ENCODE measurements at regions not wholly inside any gene's neighbourhood (a gene's known extent, or its start where the extent isn't known, plus 50 kb on each side); places are given as distances from the start of the nearest gene placed in this dataset.

- Histone ChIP-seq H3K27me3 (ENCODE audit: insufficient read depth) (no peaks in the 10 kb centered on the region), H3K4me2 (no peak overlapping the region), H2AFZ (peak overlapping the region; percentile 91), H3K79me2 (replicated peaks; ENCODE audit: insufficient read depth) (no peaks in the 10 kb centered on the region), H4K20me1 (replicated peaks; ENCODE audit: insufficient read depth) (no peaks in the 10 kb centered on the region), H3K4me1 (ENCODE audit: insufficient read depth) (no peaks in the 10 kb centered on the region), H3K4me3 (no peak overlapping the region), H3F3A (replicated peaks; ENCODE audit: low read depth) (no peaks in the 10 kb centered on the region), H3K27ac (ENCODE audit: low read depth) (no peak overlapping the region), H3K36me3 (ENCODE audit: insufficient read depth) (no peaks in the 10 kb centered on the region), H3K9me2 (ENCODE audit: insufficient read depth) (0 out of 2 replicates have a peak, but pooled peaks cover 4% of the 10 kb centered on the region)
- ATAC-seq, result peak; percentile 99
- peak; percentile 75 for DNase-seq (ENCODE audit: low spot score)
- Mint-ChIP-seq H3K27me3 (ENCODE audit: insufficient read depth, low read depth, poor library complexity) (no peaks in the 10 kb centered on the region), H3K4me1 (peaks cover 6% of the 10 kb centered on the region; the same call in 2 of the 3 replicates), H3K4me3 (no peak overlapping the region), H3K9me3 (peaks cover 7% of the 10 kb centered on the region; the same call in 2 of the 3 replicates), H3K36me3 (ENCODE audit: low read depth) (peaks cover 5% of the 10 kb centered on the region; the same call in 2 of the 3 replicates), H3K27ac (0 out of 2 replicates have a peak overlapping the region, but pooled peaks have one; percentile 7)
- TF ChIP-seq ZNF114 (CRISPR knock-in tag; IDR thresholded peaks at IDR 0.05) (no peak), ZNF331 (CRISPR knock-in tag; IDR thresholded peaks at IDR 0.05; ENCODE audit: low read depth) (no peak)
- TF ChIP-seq, protein P1, sequence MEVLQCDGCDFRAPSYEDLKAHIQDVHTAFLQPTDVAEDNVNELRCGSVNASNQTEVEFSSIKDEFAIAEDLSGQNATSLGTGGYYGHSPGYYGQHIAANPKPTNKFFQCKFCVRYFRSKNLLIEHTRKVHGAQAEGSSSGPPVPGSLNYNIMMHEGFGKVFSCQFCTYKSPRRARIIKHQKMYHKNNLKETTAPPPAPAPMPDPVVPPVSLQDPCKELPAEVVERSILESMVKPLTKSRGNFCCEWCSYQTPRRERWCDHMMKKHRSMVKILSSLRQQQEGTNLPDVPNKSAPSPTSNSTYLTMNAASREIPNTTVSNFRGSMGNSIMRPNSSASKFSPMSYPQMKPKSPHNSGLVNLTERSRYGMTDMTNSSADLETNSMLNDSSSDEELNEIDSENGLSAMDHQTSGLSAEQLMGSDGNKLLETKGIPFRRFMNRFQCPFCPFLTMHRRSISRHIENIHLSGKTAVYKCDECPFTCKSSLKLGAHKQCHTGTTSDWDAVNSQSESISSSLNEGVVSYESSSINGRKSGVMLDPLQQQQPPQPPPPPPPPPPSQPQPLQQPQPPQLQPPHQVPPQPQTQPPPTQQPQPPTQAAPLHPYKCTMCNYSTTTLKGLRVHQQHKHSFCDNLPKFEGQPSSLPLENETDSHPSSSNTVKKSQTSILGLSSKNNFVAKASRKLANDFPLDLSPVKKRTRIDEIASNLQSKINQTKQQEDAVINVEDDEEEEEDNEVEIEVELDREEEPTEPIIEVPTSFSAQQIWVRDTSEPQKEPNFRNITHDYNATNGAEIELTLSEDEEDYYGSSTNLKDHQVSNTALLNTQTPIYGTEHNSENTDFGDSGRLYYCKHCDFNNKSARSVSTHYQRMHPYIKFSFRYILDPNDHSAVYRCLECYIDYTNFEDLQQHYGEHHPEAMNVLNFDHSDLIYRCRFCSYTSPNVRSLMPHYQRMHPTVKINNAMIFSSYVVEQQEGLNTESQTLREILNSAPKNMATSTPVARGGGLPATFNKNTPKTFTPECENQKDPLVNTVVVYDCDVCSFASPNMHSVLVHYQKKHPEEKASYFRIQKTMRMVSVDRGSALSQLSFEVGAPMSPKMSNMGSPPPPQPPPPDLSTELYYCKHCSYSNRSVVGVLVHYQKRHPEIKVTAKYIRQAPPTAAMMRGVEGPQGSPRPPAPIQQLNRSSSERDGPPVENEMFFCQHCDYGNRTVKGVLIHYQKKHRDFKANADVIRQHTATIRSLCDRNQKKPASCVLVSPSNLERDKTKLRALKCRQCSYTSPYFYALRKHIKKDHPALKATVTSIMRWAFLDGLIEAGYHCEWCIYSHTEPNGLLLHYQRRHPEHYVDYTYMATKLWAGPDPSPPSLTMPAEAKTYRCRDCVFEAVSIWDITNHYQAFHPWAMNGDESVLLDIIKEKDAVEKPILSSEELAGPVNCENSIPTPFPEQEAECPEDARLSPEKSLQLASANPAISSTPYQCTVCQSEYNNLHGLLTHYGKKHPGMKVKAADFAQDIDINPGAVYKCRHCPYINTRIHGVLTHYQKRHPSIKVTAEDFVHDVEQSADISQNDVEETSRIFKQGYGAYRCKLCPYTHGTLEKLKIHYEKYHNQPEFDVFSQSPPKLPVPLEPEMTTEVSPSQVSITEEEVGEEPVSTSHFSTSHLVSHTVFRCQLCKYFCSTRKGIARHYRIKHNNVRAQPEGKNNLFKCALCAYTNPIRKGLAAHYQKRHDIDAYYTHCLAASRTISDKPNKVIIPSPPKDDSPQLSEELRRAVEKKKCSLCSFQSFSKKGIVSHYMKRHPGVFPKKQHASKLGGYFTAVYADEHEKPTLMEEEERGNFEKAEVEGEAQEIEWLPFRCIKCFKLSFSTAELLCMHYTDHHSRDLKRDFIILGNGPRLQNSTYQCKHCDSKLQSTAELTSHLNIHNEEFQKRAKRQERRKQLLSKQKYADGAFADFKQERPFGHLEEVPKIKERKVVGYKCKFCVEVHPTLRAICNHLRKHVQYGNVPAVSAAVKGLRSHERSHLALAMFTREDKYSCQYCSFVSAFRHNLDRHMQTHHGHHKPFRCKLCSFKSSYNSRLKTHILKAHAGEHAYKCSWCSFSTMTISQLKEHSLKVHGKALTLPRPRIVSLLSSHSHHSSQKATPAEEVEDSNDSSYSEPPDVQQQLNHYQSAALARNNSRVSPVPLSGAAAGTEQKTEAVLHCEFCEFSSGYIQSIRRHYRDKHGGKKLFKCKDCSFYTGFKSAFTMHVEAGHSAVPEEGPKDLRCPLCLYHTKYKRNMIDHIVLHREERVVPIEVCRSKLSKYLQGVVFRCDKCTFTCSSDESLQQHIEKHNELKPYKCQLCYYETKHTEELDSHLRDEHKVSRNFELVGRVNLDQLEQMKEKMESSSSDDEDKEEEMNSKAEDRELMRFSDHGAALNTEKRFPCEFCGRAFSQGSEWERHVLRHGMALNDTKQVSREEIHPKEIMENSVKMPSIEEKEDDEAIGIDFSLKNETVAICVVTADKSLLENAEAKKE (CRISPR knock-in tag; IDR thresholded peaks at IDR 0.05), result 0 out of 2 replicates have a peak, but pooled peaks have one; percentile 38
- TF ChIP-seq, protein P2, sequence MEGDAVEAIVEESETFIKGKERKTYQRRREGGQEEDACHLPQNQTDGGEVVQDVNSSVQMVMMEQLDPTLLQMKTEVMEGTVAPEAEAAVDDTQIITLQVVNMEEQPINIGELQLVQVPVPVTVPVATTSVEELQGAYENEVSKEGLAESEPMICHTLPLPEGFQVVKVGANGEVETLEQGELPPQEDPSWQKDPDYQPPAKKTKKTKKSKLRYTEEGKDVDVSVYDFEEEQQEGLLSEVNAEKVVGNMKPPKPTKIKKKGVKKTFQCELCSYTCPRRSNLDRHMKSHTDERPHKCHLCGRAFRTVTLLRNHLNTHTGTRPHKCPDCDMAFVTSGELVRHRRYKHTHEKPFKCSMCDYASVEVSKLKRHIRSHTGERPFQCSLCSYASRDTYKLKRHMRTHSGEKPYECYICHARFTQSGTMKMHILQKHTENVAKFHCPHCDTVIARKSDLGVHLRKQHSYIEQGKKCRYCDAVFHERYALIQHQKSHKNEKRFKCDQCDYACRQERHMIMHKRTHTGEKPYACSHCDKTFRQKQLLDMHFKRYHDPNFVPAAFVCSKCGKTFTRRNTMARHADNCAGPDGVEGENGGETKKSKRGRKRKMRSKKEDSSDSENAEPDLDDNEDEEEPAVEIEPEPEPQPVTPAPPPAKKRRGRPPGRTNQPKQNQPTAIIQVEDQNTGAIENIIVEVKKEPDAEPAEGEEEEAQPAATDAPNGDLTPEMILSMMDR (conservative IDR thresholded peaks at IDR 0.05; ENCODE audit: low read depth in 2 of 2), result peak; percentile 63 to 78
Observed at GRCh38 chr6:145508107-145508506, 227.2 kb downstream of the EPM2A start.

Measured in GM23338 (cell line).